ENCODE measurements at regions not wholly inside any gene's neighbourhood (a gene's known extent, or its start where the extent isn't known, plus 50 kb on each side); places are given as distances from the start of the nearest gene placed in this dataset.

- TF ChIP-seq NR3C1 (CRISPR knock-in tag; conservative IDR thresholded peaks at IDR 0.05; ENCODE audit: low read depth): no peak
- TF ChIP-seq SMAD4 (CRISPR knock-in tag; IDR thresholded peaks at IDR 0.05): no peak
- TF ChIP-seq ELF4 (CRISPR knock-in tag; IDR thresholded peaks at IDR 0.05; ENCODE audit: low read depth): no peak
- TF ChIP-seq SOX15 (CRISPR knock-in tag; IDR thresholded peaks at IDR 0.05): no peak
- no peak for TF ChIP-seq ATF2 (CRISPR knock-in tag; IDR thresholded peaks at IDR 0.05; ENCODE audit: borderline replicate concordance, low read depth)
- no peak for TF ChIP-seq CREM (CRISPR knock-in tag; IDR thresholded peaks at IDR 0.05)
- no peak for TF ChIP-seq ETV6 (CRISPR knock-in tag; IDR thresholded peaks at IDR 0.05)
- TF ChIP-seq CBFB (CRISPR knock-in tag; IDR thresholded peaks at IDR 0.05; ENCODE audit: low read depth): no peak
- TF ChIP-seq FOXK1 (CRISPR knock-in tag; IDR thresholded peaks at IDR 0.05): no peak
- no peak for TF ChIP-seq ZBTB43 (CRISPR knock-in tag; IDR thresholded peaks at IDR 0.05)
- TF ChIP-seq HMGXB4 (CRISPR knock-in tag; IDR thresholded peaks at IDR 0.05): no peak
- no peak for TF ChIP-seq MXD4 (CRISPR knock-in tag; IDR thresholded peaks at IDR 0.05; ENCODE audit: borderline replicate concordance)
- TF ChIP-seq MLX (CRISPR knock-in tag; IDR thresholded peaks at IDR 0.05): no peak
- no peak for TF ChIP-seq ZNF281 (CRISPR knock-in tag; IDR thresholded peaks at IDR 0.05)
- H3K4me1 Mint-ChIP-seq: peaks cover 11% of the 10 kb centered on the region
- DNase-seq (ENCODE audit: low spot score) (no peak), ATAC-seq (no peak)
- POLR2A ChIA-PET: no interaction called here
- H3K36me3 Mint-ChIP-seq: no peaks in the 10 kb centered on the region
- H3K27me3 Mint-ChIP-seq (ENCODE audit: low read depth): no peaks in the 10 kb centered on the region
- no peak overlapping the region for H3K4me3 Mint-ChIP-seq
- no peak overlapping the region for H3K27ac Mint-ChIP-seq
- H3K9me3 Mint-ChIP-seq: 0 out of 2 replicates have a peak, but pooled peaks cover 7% of the 10 kb centered on the region
- CTCF ChIA-PET: interaction anchor here (0.7 kb wide), 1 partner anchor 69 kb away, joined by 3 read pairs; no protein-coding TSS in a partner anchor
Measured at GRCh38 chr7:131241386-131241785, 86.3 kb upstream of the MKLN1 start.

GRCh38 chr7:131242123-131242650 is 85.5 kb upstream of the MKLN1 start:
- Mint-ChIP-seq H3K36me3 (no peaks in the 10 kb centered on the region), H3K4me1 (peaks cover 11% of the 10 kb centered on the region), H3K27ac (no peak overlapping the region), H3K27me3 (ENCODE audit: low read depth) (no peaks in the 10 kb centered on the region), H3K9me3 (0 out of 2 replicates have a peak, but pooled peaks cover 7% of the 10 kb centered on the region), H3K4me3 (no peak overlapping the region)
- ChIA-PET POLR2A (no interaction called here), CTCF (no interaction called here)
- DNase-seq (ENCODE audit: low spot score) (no peak), ATAC-seq (no peak)
- TF ChIP-seq ZNF263 (CRISPR knock-in tag; IDR thresholded peaks at IDR 0.05; ENCODE audit: low read depth): no peak
- TF ChIP-seq HMGXB4 (CRISPR knock-in tag; IDR thresholded peaks at IDR 0.05): no peak
- TF ChIP-seq MYBL2 (CRISPR knock-in tag; IDR thresholded peaks at IDR 0.05): no peak
- TF ChIP-seq ZNF416 (CRISPR knock-in tag; IDR thresholded peaks at IDR 0.05): no peak
- no peak for TF ChIP-seq STAT6 (CRISPR knock-in tag; conservative IDR thresholded peaks at IDR 0.05; ENCODE audit: low read depth)
- TF ChIP-seq ZNF423 (CRISPR knock-in tag; IDR thresholded peaks at IDR 0.05): no peak
- no peak for TF ChIP-seq SP1 (CRISPR knock-in tag; conservative IDR thresholded peaks at IDR 0.05)
- no peak for TF ChIP-seq USF2 (CRISPR knock-in tag; IDR thresholded peaks at IDR 0.05)
- no peak for TF ChIP-seq NR3C1 (CRISPR knock-in tag; conservative IDR thresholded peaks at IDR 0.05; ENCODE audit: low read depth)

Measured in WTC11 (cell line).